Stomach smooth muscle (tissue), 2 donors: ENCODE measurements at regions not wholly inside any gene's neighbourhood (a gene's known extent, or its start where the extent isn't known, plus 50 kb on each side); places are given as distances from the start of the nearest gene placed in this dataset.

Experiments used
- H3K27ac ChIP-seq: one replicate; pipeline ENCODE4 v1.7.0; 2013; ENCODE audit warnings: mild to moderate bottlenecking, low read length, inconsistent platforms
- H3K27me3 ChIP-seq, 2 donors: one replicate each; pipeline ENCODE4 v1.7.0; 2013; ENCODE audit warnings: low read length in 2 of 2; ENCODE audit not compliant: insufficient read depth in 2 of 2, control insufficient read depth in 1 of 2
- H3K36me3 ChIP-seq, 2 donors: one replicate each; pipeline ENCODE4 v1.7.0; 2013; ENCODE audit warnings: low read length in 2 of 2; ENCODE audit not compliant: control insufficient read depth in 2 of 2, insufficient read depth in 2 of 2
- H3K4me1 ChIP-seq: one replicate; pipeline ENCODE4 v1.7.0; 2013; ENCODE audit warnings: low read length; ENCODE audit not compliant: control insufficient read depth, insufficient read depth
- H3K4me3 ChIP-seq, 2 donors: one replicate each; pipeline ENCODE4 v1.7.0; 2013; ENCODE audit warnings: low read length in 2 of 2
- H3K9ac ChIP-seq, 2 donors: one replicate each; pipeline ENCODE4 v1.7.0; 2013; ENCODE audit warnings: low read length in 2 of 2, mild to moderate bottlenecking in 1 of 2
- H3K9me3 ChIP-seq, 2 donors: one replicate each; pipeline ENCODE4 v1.7.0; 2013; ENCODE audit warnings: low read length in 2 of 2; ENCODE audit not compliant: control insufficient read depth in 2 of 2
- donor health status: healthy.
- donor health status: Pancreatic carcinoma.

DNA sequence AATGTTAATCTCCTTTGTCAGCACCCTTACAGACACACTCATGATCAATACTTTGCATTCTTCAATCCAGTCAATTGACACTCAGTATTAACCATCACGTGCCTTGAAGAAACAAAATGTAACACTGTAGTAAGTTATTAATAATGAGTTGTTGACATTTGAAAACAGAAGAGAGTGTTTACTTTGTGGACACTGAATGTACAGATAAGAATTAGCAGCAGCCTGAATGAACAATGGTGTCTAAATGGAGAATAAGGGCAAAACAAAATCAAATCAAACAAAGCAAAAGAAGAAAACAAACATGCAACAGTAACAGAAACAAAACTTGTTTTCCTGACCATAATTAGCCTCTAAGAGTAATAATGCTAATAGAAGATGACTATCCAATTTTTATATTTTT lies 1191.1 kb upstream of the MIR17HG start:
- Histone ChIP-seq H3K36me3 (no peaks in the 10 kb centered on the region), H3K9me3 (no peaks in the 10 kb centered on the region), H3K27ac (no peak overlapping the region), H3K27me3 (no peaks in the 10 kb centered on the region), H3K4me1 (no peaks in the 10 kb centered on the region), H3K4me3 (no peak overlapping the region), H3K9ac (no peak overlapping the region)

GRCh38 chr13:90168953-90169352 lies 1178.5 kb upstream of the MIR17HG start:
- H3K4me3 ChIP-seq, result no peak overlapping the region
- H3K27ac ChIP-seq, result no peak overlapping the region
- no peaks in the 10 kb centered on the region for H3K4me1 ChIP-seq
- H3K9ac ChIP-seq, result no peak overlapping the region
- H3K27me3 ChIP-seq, result no peaks in the 10 kb centered on the region
- no peaks in the 10 kb centered on the region for H3K36me3 ChIP-seq
- no peaks in the 10 kb centered on the region for H3K9me3 ChIP-seq

GRCh38 chr13:90170208-90170607 lies 1177.3 kb upstream of the MIR17HG start:
- Histone ChIP-seq H3K27ac (no peak overlapping the region), H3K27me3 (no peaks in the 10 kb centered on the region), H3K4me3 (no peak overlapping the region), H3K9ac (no peak overlapping the region), H3K36me3 (no peaks in the 10 kb centered on the region), H3K9me3 (no peaks in the 10 kb centered on the region), H3K4me1 (no peaks in the 10 kb centered on the region)

GRCh38 chr13:90171649-90172048 lies 1175.8 kb upstream of the MIR17HG start:
- no peak overlapping the region for H3K9ac ChIP-seq
- no peak overlapping the region for H3K27ac ChIP-seq
- H3K27me3 ChIP-seq, result no peaks in the 10 kb centered on the region
- H3K4me3 ChIP-seq, result no peak overlapping the region
- no peaks in the 10 kb centered on the region for H3K9me3 ChIP-seq
- no peaks in the 10 kb centered on the region for H3K4me1 ChIP-seq
- H3K36me3 ChIP-seq, result no peaks in the 10 kb centered on the region

- no peak overlapping the region for H3K4me3 ChIP-seq
- no peaks in the 10 kb centered on the region for H3K36me3 ChIP-seq
- no peaks in the 10 kb centered on the region for H3K4me1 ChIP-seq
- H3K9ac ChIP-seq, result no peak overlapping the region
- H3K9me3 ChIP-seq, result no peaks in the 10 kb centered on the region
- H3K27me3 ChIP-seq, result no peaks in the 10 kb centered on the region
- no peak overlapping the region for H3K27ac ChIP-seq
These were observed 1170.0 kb upstream of the MIR17HG start for GRCh38 chr13:90177512-90177911.

GRCh38 chr13:90184355-90184754 lies 1163.1 kb upstream of the MIR17HG start:
- Histone ChIP-seq H3K36me3 (no peaks in the 10 kb centered on the region), H3K9ac (no peak overlapping the region), H3K4me3 (no peak overlapping the region), H3K4me1 (no peaks in the 10 kb centered on the region), H3K27ac (no peak overlapping the region), H3K9me3 (no peaks in the 10 kb centered on the region), H3K27me3 (no peaks in the 10 kb centered on the region)

DNA sequence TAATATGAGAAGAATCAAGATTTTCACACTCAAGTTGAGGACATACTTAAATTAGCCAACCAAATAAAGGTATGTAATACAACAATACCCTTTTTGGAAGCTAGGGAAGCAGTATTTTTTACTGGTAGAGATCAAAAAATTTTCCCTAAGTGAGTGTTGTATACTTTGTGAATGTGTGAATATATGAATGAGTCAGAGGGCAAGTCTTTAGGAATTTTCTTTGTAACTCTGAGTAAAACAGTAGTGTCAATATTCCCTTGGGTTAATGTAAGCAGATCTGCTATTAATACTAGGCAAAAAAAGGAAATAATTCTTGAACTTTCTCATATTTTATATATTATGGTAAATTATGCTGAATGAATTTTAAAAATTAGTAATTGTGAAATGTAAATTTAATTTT lies 1161.8 kb upstream of the MIR17HG start:
- Histone ChIP-seq H3K27ac (no peak overlapping the region), H3K9me3 (no peaks in the 10 kb centered on the region), H3K36me3 (no peaks in the 10 kb centered on the region), H3K27me3 (no peaks in the 10 kb centered on the region), H3K4me3 (no peak overlapping the region), H3K4me1 (no peaks in the 10 kb centered on the region), H3K9ac (no peak overlapping the region)

GRCh38 chr13:90187478-90188350 lies 1159.8 kb upstream of the MIR17HG start:
- Histone ChIP-seq H3K4me1 (no peaks in the 10 kb centered on the region), H3K9me3 (no peaks in the 10 kb centered on the region), H3K9ac (no peak overlapping the region), H3K36me3 (no peaks in the 10 kb centered on the region), H3K27me3 (no peaks in the 10 kb centered on the region), H3K27ac (no peak overlapping the region), H3K4me3 (no peak overlapping the region)

DNA sequence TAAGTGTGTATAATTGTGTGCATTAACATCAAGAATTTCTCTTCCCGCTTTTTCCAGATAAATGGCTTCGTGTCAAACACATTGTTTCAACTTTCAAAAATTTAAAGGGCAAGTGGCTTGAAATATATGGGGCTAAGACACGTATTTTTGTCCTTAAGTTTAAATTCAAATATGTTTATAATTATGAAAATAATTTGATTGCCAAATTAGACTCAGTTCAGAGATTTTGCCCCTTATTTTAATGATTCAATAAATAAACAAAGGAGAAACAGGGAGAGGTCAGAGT lies 1159.2 kb upstream of the MIR17HG start:
- Histone ChIP-seq H3K9me3 (no peaks in the 10 kb centered on the region), H3K27ac (no peak overlapping the region), H3K4me1 (no peaks in the 10 kb centered on the region), H3K36me3 (no peaks in the 10 kb centered on the region), H3K9ac (no peak overlapping the region), H3K27me3 (no peaks in the 10 kb centered on the region), H3K4me3 (no peak overlapping the region)

DNA sequence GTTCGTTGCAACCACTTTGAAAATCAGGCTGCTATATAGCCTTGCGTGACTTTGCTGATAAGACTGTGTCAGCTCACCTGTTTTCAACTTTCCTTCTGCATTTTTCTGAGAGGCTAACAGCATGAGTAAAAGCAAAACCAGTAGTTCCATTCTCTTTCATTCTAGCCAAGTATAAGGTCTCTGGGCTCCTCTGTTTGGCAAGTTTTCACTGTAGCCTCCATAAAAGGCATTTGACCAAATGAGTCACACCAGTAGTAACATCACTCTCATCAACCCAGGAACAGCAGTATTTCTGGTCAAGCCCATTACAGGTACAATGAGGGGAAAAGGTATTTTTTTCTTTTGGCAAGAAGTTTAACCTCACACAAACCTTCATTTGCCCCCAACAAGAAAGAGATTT lies 1149.8 kb upstream of the MIR17HG start:
- H3K27ac ChIP-seq, result no peak overlapping the region
- H3K9me3 ChIP-seq, result no peaks in the 10 kb centered on the region
- H3K4me1 ChIP-seq, result no peaks in the 10 kb centered on the region
- no peak overlapping the region for H3K4me3 ChIP-seq
- no peaks in the 10 kb centered on the region for H3K27me3 ChIP-seq
- no peaks in the 10 kb centered on the region for H3K36me3 ChIP-seq
- H3K9ac ChIP-seq, result no peak overlapping the region

DNA sequence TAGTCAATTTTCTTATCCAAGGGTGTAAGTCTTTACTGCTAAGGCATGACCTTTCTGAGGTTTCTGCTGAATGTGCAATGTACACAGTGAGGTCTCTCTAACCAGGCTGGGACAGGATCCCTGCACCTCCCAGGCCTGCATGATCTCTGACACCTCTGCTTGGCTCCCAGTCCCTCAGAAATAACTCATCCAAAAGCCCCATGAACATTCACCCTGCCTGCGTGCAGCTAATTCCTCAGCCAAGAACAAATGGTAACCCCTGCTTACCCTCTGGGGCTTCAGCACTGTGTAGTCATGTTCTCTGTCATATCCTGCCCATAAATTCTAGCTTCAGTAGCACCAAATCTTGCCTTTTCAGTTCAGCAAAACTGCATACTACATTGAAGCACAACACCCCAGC lies 1146.3 kb upstream of the MIR17HG start:
- Histone ChIP-seq H3K27me3 (no peaks in the 10 kb centered on the region), H3K4me3 (no peak overlapping the region), H3K36me3 (no peaks in the 10 kb centered on the region), H3K4me1 (no peaks in the 10 kb centered on the region), H3K27ac (no peak overlapping the region), H3K9ac (no peak overlapping the region), H3K9me3 (no peaks in the 10 kb centered on the region)
